H1 (cell line): ENCODE measurements at regions not wholly inside any gene's neighbourhood (a gene's known extent, or its start where the extent isn't known, plus 50 kb on each side); places are given as distances from the start of the nearest gene placed in this dataset.

Experiments
- CTCF ChIA-PET: fragments of 300-600 bp; sonication (Branson Sonifier 250); formaldehyde crosslinking; loops from one replicate; lab custom pipeline; 2021; ENCODE audit not compliant: partially characterized antibody; lab: Charles Lee
- POLR2A ChIA-PET: fragments of 300-600 bp; sonication (Branson Sonifier 250); formaldehyde crosslinking; loops from one replicate; lab custom pipeline; 2021; ENCODE audit warnings: inconsistent platforms; ENCODE audit not compliant: partially characterized antibody; lab: Charles Lee
- DNase-seq, 2 experiments: peaks; one replicate each; pipeline versions ENCODE4 v3.0.0 to v3.0.0-alpha.2; 2010 to 2022; ENCODE audit warnings: low spot score in 2 of 2, low read depth in 1 of 2, mixed read lengths in 1 of 2
- FAIRE-seq: peaks from 2 replicates; lab custom pipeline; 2011; peaks lifted over from hg19 to GRCh38; lab: Jason Lieb, UNC
- H2AFZ ChIP-seq: 2 replicates; pipeline ENCODE4 v1.8.1; 2012; ENCODE audit warnings: low read length, inconsistent platforms
- H2AK5ac ChIP-seq: 2 replicates; pipeline ENCODE4 v1.6.1; 2013; ENCODE audit warnings: low read depth, low read length
- H2BK120ac ChIP-seq: replicated peaks from 2 replicates; pipeline ENCODE3; 2013; ENCODE audit warnings: low read depth, low read length, inconsistent platforms
- H2BK12ac ChIP-seq: 2 replicates; pipeline ENCODE4 v1.6.1; 2013; ENCODE audit warnings: low read depth, low read length
- H2BK15ac ChIP-seq: 2 replicates; pipeline ENCODE4 v1.6.1; 2013; ENCODE audit warnings: low read length
- H2BK20ac ChIP-seq: 2 replicates; pipeline ENCODE4 v1.6.1; 2013; ENCODE audit warnings: low read length
- H2BK5ac ChIP-seq: 2 replicates; pipeline ENCODE4 v1.6.1; 2013; ENCODE audit warnings: low read depth, low read length
- H3K14ac ChIP-seq: 2 replicates; pipeline ENCODE4 v1.6.1; 2013; ENCODE audit warnings: inconsistent platforms; ENCODE audit not compliant: insufficient read length
- H3K18ac ChIP-seq: 2 replicates; pipeline ENCODE4 v1.6.1; 2013; ENCODE audit warnings: low read length; ENCODE audit errors: extremely low read depth
- H3K23ac ChIP-seq: 2 replicates; pipeline ENCODE4 v1.6.1; 2013; ENCODE audit warnings: inconsistent platforms; ENCODE audit not compliant: insufficient read length
- H3K23me2 ChIP-seq: 2 replicates; pipeline ENCODE4 v1.6.1; 2013; ENCODE audit warnings: low read depth, low read length
- H3K27ac ChIP-seq: 2 replicates; pipeline ENCODE4 v1.6.1; 2011; ENCODE audit warnings: low read depth, low read length, inconsistent platforms
- H3K27me3 ChIP-seq, 4 experiments: replicated peaks in 1 of 4; 1 replicate in 1 of 4; 2 replicates in 3 of 4; pipeline versions ENCODE4 v1.6.1 to v1.8.1; 2011 to 2013; ENCODE audit warnings: low read length in 3 of 4, mild to moderate bottlenecking in 3 of 4, inconsistent platforms in 2 of 4, mixed read lengths in 2 of 4, moderate library complexity in 1 of 4; ENCODE audit not compliant: control insufficient read depth in 3 of 4, insufficient read depth in 3 of 4; ENCODE audit errors: extremely low read depth in 1 of 4
- H3K36me3 ChIP-seq, 4 experiments: 2 replicates each; pipeline versions ENCODE4 v1.6.1 to v1.8.1; 2011 to 2013; ENCODE audit warnings: mild to moderate bottlenecking in 4 of 4, low read length in 3 of 4, moderate library complexity in 2 of 4, control low read depth in 1 of 4, inconsistent platforms in 1 of 4; ENCODE audit not compliant: insufficient read depth in 4 of 4, control insufficient read depth in 2 of 4
- H3K4ac ChIP-seq: replicated peaks from 2 replicates; pipeline ENCODE3; 2013; ENCODE audit warnings: low read length, low read depth, mixed read lengths, inconsistent platforms; ENCODE audit not compliant: insufficient read length
- H3K4me1 ChIP-seq, 4 experiments: replicated peaks in 1 of 4; 1 replicate in 1 of 4; 2 replicates in 3 of 4; pipeline versions ENCODE4 v1.6.1 to v1.8.1; 2011 to 2013; ENCODE audit warnings: low read length in 3 of 4, inconsistent platforms in 2 of 4, mixed read lengths in 1 of 4; ENCODE audit not compliant: insufficient read depth in 4 of 4, control insufficient read depth in 3 of 4
- H3K4me2 ChIP-seq, 2 experiments: 2 replicates each; pipeline versions ENCODE4 v1.6.1 to v1.8.1; 2011 to 2013; ENCODE audit warnings: low read depth in 2 of 2, low read length in 2 of 2, control low read depth in 1 of 2, inconsistent platforms in 1 of 2, mild to moderate bottlenecking in 1 of 2; ENCODE audit not compliant: insufficient read depth in 1 of 2
- H3K4me3 ChIP-seq, 4 experiments: fragments of 200-600, 300-600 bp in 1 of 4; sonication (generic), shearing (Covaris generic), sonication (Bioruptor Twin) in 1 of 4; 2 replicates each; pipeline versions ENCODE4 v1.5.1 to v1.8.1; 2011 to 2016; ENCODE audit warnings: low read length in 4 of 4, low read depth in 3 of 4, control low read depth in 2 of 4, inconsistent platforms in 2 of 4, mild to moderate bottlenecking in 2 of 4, mixed read lengths in 1 of 4, moderate library complexity in 1 of 4; ENCODE audit not compliant: insufficient read depth in 2 of 4; ENCODE audit errors: extremely low read depth in 1 of 4
- H3K56ac ChIP-seq: replicated peaks from 2 replicates; pipeline ENCODE3; 2013; ENCODE audit warnings: low read depth, mild to moderate bottlenecking, mixed read lengths, low read length, inconsistent platforms; ENCODE audit not compliant: insufficient read length
- H3K79me1 ChIP-seq: 2 replicates; pipeline ENCODE4 v1.6.1; 2013; ENCODE audit warnings: low read depth, low read length, control low read depth
- H3K79me2 ChIP-seq, 2 experiments: 2 replicates each; pipeline versions ENCODE4 v1.6.1 to v1.8.1; 2012 to 2013; ENCODE audit warnings: low read length in 2 of 2, mild to moderate bottlenecking in 2 of 2, inconsistent platforms in 1 of 2; ENCODE audit not compliant: insufficient read depth in 2 of 2, control insufficient read depth in 1 of 2
- H3K9ac ChIP-seq, 4 experiments: replicated peaks in 1 of 4; 1 replicate in 1 of 4; 2 replicates in 3 of 4; pipeline versions ENCODE4 v1.6.1 to v1.8.1; 2011 to 2013; ENCODE audit warnings: low read depth in 3 of 4, low read length in 3 of 4, control low read depth in 2 of 4, mild to moderate bottlenecking in 2 of 4, moderate library complexity in 2 of 4, inconsistent platforms in 1 of 4; ENCODE audit errors: extremely low read depth in 1 of 4
- H3K9me3 ChIP-seq, 2 experiments: 2 replicates each; pipeline versions ENCODE4 v1.6.1 to v1.8.1; 2012 to 2013; ENCODE audit warnings: mild to moderate bottlenecking in 2 of 2, moderate library complexity in 2 of 2, control low read depth in 1 of 2, inconsistent platforms in 1 of 2, low read depth in 1 of 2, low read length in 1 of 2, mixed read lengths in 1 of 2; ENCODE audit not compliant: insufficient read depth in 2 of 2
- H4K20me1 ChIP-seq, 2 experiments: replicated peaks in 1 of 2; 2 replicates each; pipeline versions ENCODE3 to v1.8.1; 2011 to 2013; ENCODE audit warnings: inconsistent platforms in 2 of 2, low read length in 2 of 2, mild to moderate bottlenecking in 1 of 2; ENCODE audit not compliant: insufficient read depth in 2 of 2, control insufficient read depth in 1 of 2
- H4K5ac ChIP-seq: 2 replicates; pipeline ENCODE4 v1.6.1; 2013; ENCODE audit warnings: low read length, low read depth, mixed read lengths, inconsistent platforms; ENCODE audit not compliant: insufficient read length
- H4K8ac ChIP-seq: 2 replicates; pipeline ENCODE4 v1.8.0; 2013; ENCODE audit warnings: mild to moderate bottlenecking, moderate library complexity, low read length, inconsistent platforms; ENCODE audit not compliant: insufficient read depth; ENCODE audit errors: extremely low read depth
- H4K91ac ChIP-seq: replicated peaks from 2 replicates; pipeline ENCODE3; 2013; ENCODE audit warnings: low read length, mixed read lengths, inconsistent platforms; ENCODE audit not compliant: insufficient read length
- MAFK ChIP-seq: IDR thresholded peaks from 2 replicates; pipeline ENCODE4 v1.6.1; 2012; ENCODE audit warnings: low read depth, mild to moderate bottlenecking, improper control_type of control experiment, low read length
- RFX5 ChIP-seq: IDR thresholded peaks from 2 replicates; pipeline ENCODE4 v1.6.1; 2011; ENCODE audit warnings: low read depth, low read length, improper control_type of control experiment, borderline replicate concordance
- SRF ChIP-seq: IDR thresholded peaks from 2 replicates; pipeline ENCODE4 v1.6.1; 2011; ENCODE audit warnings: mild to moderate bottlenecking, low read depth, low read length, moderate library complexity
- WGBS, 2 experiments: shearing (Covaris generic) in 1 of 2; methylation state at CpG; one replicate each; pipeline versions ENCODE4 v1.1.6 to v1.1.7; 2013 to 2015; ENCODE audit warnings: low lambda C conversion rate in 2 of 2, mixed read lengths in 2 of 2, inconsistent platforms in 1 of 2, low coverage in 1 of 2, missing lambda C conversion rate in 1 of 2; ENCODE audit not compliant: insufficient replicate concordance in 2 of 2, insufficient coverage in 1 of 2, insufficient read length in 1 of 2; ENCODE audit errors: extremely low coverage in 1 of 2, missing lambda C conversion rate in 1 of 2; 5-methylcytosine and 5-hydroxymethylcytosine counted together

DNA sequence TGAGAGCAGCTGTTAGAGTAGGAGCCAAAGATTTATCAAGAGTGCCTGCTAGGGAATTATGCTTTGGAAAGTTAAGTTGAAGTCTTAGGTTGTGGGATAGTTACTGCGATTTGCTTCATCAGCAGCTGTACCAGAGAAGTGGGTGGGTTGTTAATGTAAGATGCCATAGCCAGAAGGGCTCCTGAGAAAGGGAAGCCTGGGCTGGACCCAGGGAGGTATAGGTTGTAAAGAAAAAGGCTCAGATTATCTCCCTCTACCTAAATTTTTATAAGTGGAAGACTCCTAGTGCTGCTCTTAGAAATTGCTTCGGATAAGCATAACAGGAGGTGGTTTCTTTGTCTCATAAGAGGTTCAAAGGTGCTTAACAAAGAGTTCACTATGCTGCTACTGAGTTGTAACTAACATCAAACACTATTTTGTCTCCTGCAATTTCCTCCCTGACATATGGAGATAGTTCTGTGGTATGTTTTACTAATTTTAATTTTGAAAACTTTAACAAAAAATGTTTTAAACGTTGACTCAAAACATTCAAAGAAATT lies 356.9 kb downstream of the DTHD1 start:
- no peaks in the 10 kb centered on the region for H3K9me3 ChIP-seq
- H3K4me3 ChIP-seq: no peak overlapping the region
- no peak overlapping the region for H2AK5ac ChIP-seq
- ChIA-PET POLR2A (no interaction called here), CTCF (no interaction called here)
- peak overlapping the region; percentile 29; the same call in 1 of the 2 replicates for H3K18ac ChIP-seq
- no peaks in the 10 kb centered on the region for H3K79me1 ChIP-seq
- no peak overlapping the region for H3K14ac ChIP-seq
- no peaks in the 10 kb centered on the region for H3K36me3 ChIP-seq
- FAIRE-seq: no peak
- H2BK20ac ChIP-seq: no peak overlapping the region
- 35% methylated on average over 3 of the region's 3 CpGs; no CpG with 5 or more reads in 1 of the 2 experiments for WGBS, 2 experiments
- no peak overlapping the region for H3K56ac ChIP-seq
- H3K9ac ChIP-seq: no peak overlapping the region
- no peak overlapping the region for H4K5ac ChIP-seq
- H2AFZ ChIP-seq: no peak overlapping the region
- no peak overlapping the region for H4K91ac ChIP-seq
- H3K27ac ChIP-seq: no peak overlapping the region
- no peak overlapping the region for H3K4ac ChIP-seq
- H3K23me2 ChIP-seq: no peaks in the 10 kb centered on the region
- H2BK15ac ChIP-seq: no peak overlapping the region
- H3K4me2 ChIP-seq: peak overlapping the region in 1 of 2 experiments; percentile 24; a peak in 2 of 4 replicates
- no peaks in the 10 kb centered on the region for H4K20me1 ChIP-seq
- TF ChIP-seq RFX5 (no peak), MAFK (peak; percentile 27; the same call in 1 of the 2 replicates), SRF (no peak)
- H3K23ac ChIP-seq: no peak overlapping the region
- peak overlapping the region; percentile 72 for H2BK120ac ChIP-seq
- DNase-seq: no peak
- H3K4me1 ChIP-seq: peaks cover 0 to 10% (median 0%) of the 10 kb centered on the region in 4 experiments; a peak in 1 of 7 replicates
- no peak overlapping the region for H2BK12ac ChIP-seq
- no peaks in the 10 kb centered on the region for H3K79me2 ChIP-seq
- no peak overlapping the region for H2BK5ac ChIP-seq
- H3K27me3 ChIP-seq: no peaks in the 10 kb centered on the region
- no peak overlapping the region for H4K8ac ChIP-seq
